OCI-LY1 (cell line): ENCODE measurements at regions not wholly inside any gene's neighbourhood (a gene's known extent, or its start where the extent isn't known, plus 50 kb on each side); places are given as distances from the start of the nearest gene placed in this dataset.
A peak's percentile ranks its signal among the peaks of the same experiment; 100 is the strongest.

ENCODE experiments used
- H2AFZ ChIP-seq: fragments of 200-600 bp; sonication (generic), shearing (Covaris generic); 2 replicates; pipeline ENCODE4 v1.6.0; 2014; ENCODE audit warnings: antibody characterized with exemption, mild to moderate bottlenecking, low read length
- H3F3A ChIP-seq: fragments of 200-600 bp; sonication (generic), shearing (Covaris generic); 2 replicates; pipeline ENCODE4 v1.6.0; 2014; ENCODE audit warnings: mild to moderate bottlenecking, antibody characterized with exemption, low read length, moderate library complexity; ENCODE audit not compliant: insufficient read depth
- H3K27ac ChIP-seq: fragments of 200-600 bp; sonication (generic); 2 replicates; pipeline ENCODE4 v1.5.1; 2014; ENCODE audit warnings: low read length, mixed run types, mild to moderate bottlenecking, low read depth; ENCODE audit not compliant: poor library complexity, severe bottlenecking
- H3K27me3 ChIP-seq: fragments of 200-600 bp; sonication (generic); 2 replicates; pipeline ENCODE4 v1.6.0; 2014; ENCODE audit warnings: antibody characterized with exemption, mild to moderate bottlenecking, low read length, moderate library complexity; ENCODE audit not compliant: insufficient read depth
- H3K36me3 ChIP-seq: fragments of 200-600 bp; sonication (generic); 2 replicates; pipeline ENCODE4 v1.6.1; 2014; ENCODE audit warnings: mild to moderate bottlenecking, antibody characterized with exemption, low read length, moderate library complexity, mixed read lengths; ENCODE audit not compliant: insufficient read depth
- H3K4me1 ChIP-seq: fragments of 200-600 bp; sonication (generic); 2 replicates; pipeline ENCODE4 v1.5.1; 2014; ENCODE audit warnings: mild to moderate bottlenecking, low read length, moderate library complexity; ENCODE audit not compliant: insufficient read depth, severe bottlenecking
- H3K4me2 ChIP-seq: fragments of 200-600 bp; sonication (generic), shearing (Covaris generic); 2 replicates; pipeline ENCODE4 v1.6.1; 2014; ENCODE audit warnings: low read length
- H3K4me3 ChIP-seq: fragments of 200-600 bp; sonication (generic); 2 replicates; pipeline ENCODE4 v1.5.1; 2014; ENCODE audit warnings: low read length, low read depth, mild to moderate bottlenecking, mixed read lengths; ENCODE audit not compliant: poor library complexity, severe bottlenecking
- H3K79me2 ChIP-seq: fragments of 200-600 bp; shearing (Covaris generic); 2 replicates; pipeline ENCODE4 v1.6.1; 2016; ENCODE audit warnings: mixed run types, low read length, mixed read lengths; ENCODE audit not compliant: insufficient read depth
- H3K9ac ChIP-seq: fragments of 200-600 bp; sonication (generic), shearing (Covaris generic); 2 replicates; pipeline ENCODE4 v1.6.1; 2014; ENCODE audit warnings: mild to moderate bottlenecking, low read length, mixed read lengths
- H3K9me2 ChIP-seq: fragments of 200-600 bp; sonication (generic), shearing (Covaris generic); 2 replicates; pipeline ENCODE4 v1.6.1; 2014; ENCODE audit warnings: low read depth, mild to moderate bottlenecking, low read length, mixed read lengths
- H3K9me3 ChIP-seq: fragments of 200-600 bp; shearing (Covaris generic); 2 replicates; pipeline ENCODE4 v1.6.1; 2014; ENCODE audit warnings: low read length, mixed read lengths
- H4K20me1 ChIP-seq: fragments of 200-600 bp; sonication (generic), shearing (Covaris generic); 2 replicates; pipeline ENCODE4 v1.6.0; 2016; ENCODE audit warnings: mild to moderate bottlenecking, low read length; ENCODE audit not compliant: insufficient read depth
- CTCF ChIP-seq: fragments of 200-600 bp; sonication (generic), shearing (Covaris generic); IDR thresholded peaks from 2 replicates; pipeline ENCODE4 v1.5.1; 2017; ENCODE audit warnings: mild to moderate bottlenecking, antibody characterized with exemption, low read length, moderate library complexity, mixed read lengths
- EZH2 ChIP-seq: fragments of 200-600 bp; sonication (generic), shearing (Covaris generic); IDR thresholded peaks from 2 replicates; pipeline ENCODE4 v1.8.0; 2017; ENCODE audit warnings: borderline replicate concordance, mixed run types, mild to moderate bottlenecking, antibody characterized with exemption, low read length, moderate library complexity, mixed read lengths

- TF ChIP-seq EZH2: no peak
- no peak for TF ChIP-seq CTCF
- H3K4me2 ChIP-seq: no peak overlapping the region
- no peaks in the 10 kb centered on the region for H3K4me1 ChIP-seq
These were observed 209.3 kb upstream of the CDH4 start for GRCh38 chr20:61042506-61043385.

GRCh38 chr20:61043681-61044080, 208.4 kb upstream of the CDH4 start:
- Histone ChIP-seq H2AFZ (no peak overlapping the region), H3K9ac (no peak overlapping the region), H3K4me1 (no peaks in the 10 kb centered on the region), H3F3A (no peaks in the 10 kb centered on the region), H3K9me3 (no peaks in the 10 kb centered on the region), H3K79me2 (no peaks in the 10 kb centered on the region), H3K4me2 (no peak overlapping the region), H3K36me3 (no peaks in the 10 kb centered on the region), H3K27me3 (no peaks in the 10 kb centered on the region), H3K9me2 (no peaks in the 10 kb centered on the region), H4K20me1 (no peaks in the 10 kb centered on the region), H3K4me3 (no peak overlapping the region), H3K27ac (no peak overlapping the region)
- TF ChIP-seq CTCF (no peak), EZH2 (no peak)

More at GRCh38 chr20:61042506-61043385, 209.3 kb upstream of the CDH4 start:
- no peaks in the 10 kb centered on the region for H3F3A ChIP-seq
- H3K79me2 ChIP-seq: no peaks in the 10 kb centered on the region
- H4K20me1 ChIP-seq: no peaks in the 10 kb centered on the region
- no peaks in the 10 kb centered on the region for H3K9me2 ChIP-seq
- no peak overlapping the region for H2AFZ ChIP-seq
- no peaks in the 10 kb centered on the region for H3K9me3 ChIP-seq
- H3K36me3 ChIP-seq: no peaks in the 10 kb centered on the region
- H3K27me3 ChIP-seq: no peaks in the 10 kb centered on the region
- no peak overlapping the region for H3K9ac ChIP-seq
- H3K27ac ChIP-seq: no peak overlapping the region
- H3K4me3 ChIP-seq: no peak overlapping the region

- Histone ChIP-seq H3K9ac (no peak overlapping the region), H3K9me3 (no peaks in the 10 kb centered on the region), H3K9me2 (no peaks in the 10 kb centered on the region), H4K20me1 (no peaks in the 10 kb centered on the region), H3K36me3 (no peaks in the 10 kb centered on the region), H3K27me3 (no peaks in the 10 kb centered on the region), H3K4me1 (no peaks in the 10 kb centered on the region), H3K79me2 (no peaks in the 10 kb centered on the region), H3K27ac (no peak overlapping the region), H3K4me3 (no peak overlapping the region), H3F3A (no peaks in the 10 kb centered on the region), H3K4me2 (no peak overlapping the region), H2AFZ (no peak overlapping the region)
- TF ChIP-seq EZH2 (no peak), CTCF (peak; percentile 13; the same call in 1 of the 2 replicates)
These were observed 207.6 kb upstream of the CDH4 start for GRCh38 chr20:61044499-61044898.
